Esophagus squamous epithelium (tissue), 4 donors: ENCODE measurements at regions not wholly inside any gene's neighbourhood (a gene's known extent, or its start where the extent isn't known, plus 50 kb on each side); places are given as distances from the start of the nearest gene placed in this dataset.

Source experiments
- POLR2A ChIP-seq, 4 donors: fragments of 450-650 bp; IDR thresholded peaks; one replicate each; pipeline ENCODE4 v1.6.1; 2017; ENCODE audit warnings: antibody characterized with exemption in 4 of 4, mild to moderate bottlenecking in 4 of 4, moderate library complexity in 3 of 4
- TF ChIP-seq, protein P1 (sequence below), 6 experiments: fragments of 450-650 bp in 4 of 6; fragments of 200-600 bp in 2 of 6; sonication (generic) in 2 of 6; IDR thresholded peaks; one replicate each; pipeline ENCODE4 v1.5.1; 2016 to 2019; ENCODE audit warnings: antibody characterized with exemption in 6 of 6, mild to moderate bottlenecking in 4 of 6, moderate library complexity in 4 of 6

DNA sequence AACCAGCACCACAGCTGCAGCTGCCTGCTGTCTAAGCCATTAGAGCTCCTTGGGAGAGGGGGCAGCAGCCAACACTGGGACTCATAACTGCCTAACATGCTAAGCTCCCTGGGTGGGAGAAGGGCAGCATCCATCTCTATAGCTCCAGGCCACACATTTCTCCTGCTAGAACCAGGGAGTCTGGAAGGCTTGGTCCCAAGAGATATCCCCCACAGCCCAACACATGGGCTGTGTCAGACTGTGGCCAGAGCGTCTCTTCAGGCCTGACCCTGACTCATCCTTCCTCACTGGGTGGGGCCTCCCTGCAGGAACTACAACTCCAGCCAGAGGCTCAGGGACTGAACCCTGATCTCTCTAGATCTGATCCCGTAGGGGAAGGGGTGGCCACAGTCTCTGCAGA is 411.1 kb downstream of the HDGFL1 start:
- TF ChIP-seq, protein P1, sequence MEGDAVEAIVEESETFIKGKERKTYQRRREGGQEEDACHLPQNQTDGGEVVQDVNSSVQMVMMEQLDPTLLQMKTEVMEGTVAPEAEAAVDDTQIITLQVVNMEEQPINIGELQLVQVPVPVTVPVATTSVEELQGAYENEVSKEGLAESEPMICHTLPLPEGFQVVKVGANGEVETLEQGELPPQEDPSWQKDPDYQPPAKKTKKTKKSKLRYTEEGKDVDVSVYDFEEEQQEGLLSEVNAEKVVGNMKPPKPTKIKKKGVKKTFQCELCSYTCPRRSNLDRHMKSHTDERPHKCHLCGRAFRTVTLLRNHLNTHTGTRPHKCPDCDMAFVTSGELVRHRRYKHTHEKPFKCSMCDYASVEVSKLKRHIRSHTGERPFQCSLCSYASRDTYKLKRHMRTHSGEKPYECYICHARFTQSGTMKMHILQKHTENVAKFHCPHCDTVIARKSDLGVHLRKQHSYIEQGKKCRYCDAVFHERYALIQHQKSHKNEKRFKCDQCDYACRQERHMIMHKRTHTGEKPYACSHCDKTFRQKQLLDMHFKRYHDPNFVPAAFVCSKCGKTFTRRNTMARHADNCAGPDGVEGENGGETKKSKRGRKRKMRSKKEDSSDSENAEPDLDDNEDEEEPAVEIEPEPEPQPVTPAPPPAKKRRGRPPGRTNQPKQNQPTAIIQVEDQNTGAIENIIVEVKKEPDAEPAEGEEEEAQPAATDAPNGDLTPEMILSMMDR (IDR thresholded peaks at IDR 0.05), result no peak
- no peak for TF ChIP-seq POLR2A (IDR thresholded peaks at IDR 0.05)
